Mucosa of gallbladder (tissue), 1 donor: ENCODE measurements at regions not wholly inside any gene's neighbourhood (a gene's known extent, or its start where the extent isn't known, plus 50 kb on each side); places are given as distances from the start of the nearest gene placed in this dataset.
"Not testable (repeated sequence)": the region's sequence is repeated elsewhere in the genome, so short reads cannot be mapped to it uniquely, and the experiment has no call there.

Source experiments
- DNase-seq: peaks from one replicate; pipeline ENCODE4 v3.0.0-alpha.2; 2020; ENCODE audit warnings: low spot score
- donor health status: DM: no; HTN: no; CAD: no.

GRCh38 chr17:70370816-70371215 is 201.5 kb downstream of the KCNJ2 start:
- no peak for DNase-seq

- DNase-seq, result no peak
Observed at GRCh38 chr17:70373369-70373768, 204.0 kb downstream of the KCNJ2 start.

DNA sequence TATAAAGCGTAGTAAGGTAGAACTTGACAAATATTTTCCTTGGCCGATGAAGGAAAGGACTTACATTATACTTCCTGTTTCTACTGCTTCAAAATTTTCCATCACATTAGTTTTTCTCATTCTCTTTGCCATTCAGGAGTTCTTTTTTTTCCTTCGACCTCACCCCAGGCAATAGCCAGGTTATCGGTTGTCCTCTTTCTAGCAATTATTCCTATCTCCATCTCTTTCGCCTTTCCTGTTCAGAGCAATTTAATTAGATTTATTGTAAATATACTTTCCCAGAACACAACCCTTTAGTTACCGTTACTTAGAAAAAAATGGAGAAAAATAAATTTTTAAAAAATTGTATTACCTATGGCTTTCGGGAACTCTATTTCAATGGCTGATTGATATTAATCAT is 205.2 kb downstream of the KCNJ2 start:
- DNase-seq, result no peak

GRCh38 chr17:70375406-70375805 is 206.1 kb downstream of the KCNJ2 start:
- no peak for DNase-seq

- DNase-seq, result no peak
Observed at GRCh38 chr17:70375813-70376770, 206.8 kb downstream of the KCNJ2 start.

DNA sequence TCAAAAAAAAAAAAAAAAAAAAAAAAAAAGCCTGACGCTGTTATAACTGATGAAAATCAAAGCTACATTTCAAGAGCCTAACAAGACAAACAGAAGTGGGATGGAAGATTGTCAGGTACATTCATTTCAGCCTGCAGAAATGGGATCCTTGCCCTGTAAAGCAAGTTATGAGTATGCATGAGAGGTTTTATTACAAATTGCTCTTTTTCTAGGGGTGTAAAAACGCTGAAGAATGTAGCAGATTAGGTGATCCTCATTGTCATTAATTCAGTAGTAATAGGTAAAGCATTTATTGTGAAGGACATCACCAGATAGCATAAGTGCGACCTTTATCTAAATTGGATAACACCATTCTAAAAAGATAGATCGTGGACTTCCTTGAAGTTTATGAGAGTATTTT is 208.3 kb downstream of the KCNJ2 start:
- no peak for DNase-seq

DNA sequence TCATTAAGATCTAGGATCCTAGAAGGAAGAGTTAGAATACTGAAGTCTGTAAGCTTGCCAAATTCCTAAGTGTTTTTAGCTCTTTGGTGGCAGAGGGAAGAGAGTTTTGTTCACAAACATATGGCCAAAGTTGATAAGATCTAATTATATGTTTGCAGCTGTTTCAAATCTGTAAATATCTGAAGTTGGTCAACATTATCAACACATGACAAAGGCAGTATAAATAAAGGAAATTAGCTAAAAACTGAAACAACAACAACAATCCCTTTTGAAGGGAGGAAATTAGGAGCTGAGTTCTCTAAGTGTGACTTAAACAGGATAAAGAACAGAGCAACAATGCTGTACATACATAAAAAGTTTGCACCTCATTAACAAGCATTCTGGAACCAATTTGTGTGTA is 208.7 kb downstream of the KCNJ2 start:
- no peak for DNase-seq

DNA sequence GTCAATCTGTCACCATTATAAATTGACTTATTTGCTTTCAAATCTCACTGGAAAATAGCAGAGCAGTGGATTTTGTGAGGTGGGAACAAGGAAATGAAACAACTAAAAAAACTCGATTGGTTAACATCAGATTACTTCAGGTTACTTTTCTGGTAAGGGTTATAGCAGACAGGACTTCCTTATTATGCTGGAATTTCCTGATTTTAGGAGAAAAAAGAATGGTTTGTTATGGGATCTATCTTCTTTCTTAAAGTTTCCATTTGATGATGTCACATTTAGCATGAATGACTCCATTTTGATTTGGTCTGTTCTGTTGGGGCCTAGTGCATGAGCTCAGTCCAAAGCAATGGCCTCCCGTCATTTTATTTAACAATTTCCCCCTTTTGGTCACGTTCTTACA is 210.6 kb downstream of the KCNJ2 start:
- DNase-seq, result no peak

DNA sequence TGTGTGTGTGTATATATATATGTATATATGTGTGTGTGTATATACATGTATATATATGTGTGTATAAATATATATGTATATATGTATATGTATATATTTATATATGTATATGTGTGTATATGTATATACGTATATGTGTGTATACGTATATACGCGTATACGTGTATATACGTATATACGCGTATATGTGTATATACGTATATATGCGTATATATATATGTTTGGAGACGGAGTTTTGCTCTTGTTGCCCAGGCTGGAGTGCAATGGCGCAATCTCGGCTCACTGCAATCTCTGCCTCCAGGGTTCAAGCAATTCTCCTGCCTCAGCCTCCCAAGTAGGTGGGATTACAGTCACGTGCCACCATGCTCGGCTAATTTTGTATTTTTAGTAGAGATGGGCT is 212.6 kb downstream of the KCNJ2 start:
- DNase-seq, result not testable (repeated sequence)

DNA sequence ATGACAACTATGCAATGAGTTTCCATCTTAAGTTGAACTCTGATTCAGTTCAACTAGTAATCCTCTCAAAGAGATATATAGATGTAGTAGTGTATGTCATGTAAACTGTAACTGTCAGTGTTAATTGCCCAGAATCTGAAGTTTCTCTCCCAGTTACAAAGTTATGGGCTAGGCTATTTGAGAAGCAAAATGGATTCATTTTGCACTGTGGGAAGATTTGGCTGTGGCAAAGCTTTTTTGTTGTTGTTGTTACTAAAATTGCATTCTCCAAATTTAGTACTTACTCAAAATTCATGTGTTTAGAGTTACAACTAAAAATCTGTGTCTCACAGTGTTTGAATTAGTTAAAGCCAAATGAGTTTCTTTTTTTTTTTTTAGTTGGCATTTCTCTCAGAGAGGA is 219.0 kb downstream of the KCNJ2 start:
- no peak for DNase-seq

DNA sequence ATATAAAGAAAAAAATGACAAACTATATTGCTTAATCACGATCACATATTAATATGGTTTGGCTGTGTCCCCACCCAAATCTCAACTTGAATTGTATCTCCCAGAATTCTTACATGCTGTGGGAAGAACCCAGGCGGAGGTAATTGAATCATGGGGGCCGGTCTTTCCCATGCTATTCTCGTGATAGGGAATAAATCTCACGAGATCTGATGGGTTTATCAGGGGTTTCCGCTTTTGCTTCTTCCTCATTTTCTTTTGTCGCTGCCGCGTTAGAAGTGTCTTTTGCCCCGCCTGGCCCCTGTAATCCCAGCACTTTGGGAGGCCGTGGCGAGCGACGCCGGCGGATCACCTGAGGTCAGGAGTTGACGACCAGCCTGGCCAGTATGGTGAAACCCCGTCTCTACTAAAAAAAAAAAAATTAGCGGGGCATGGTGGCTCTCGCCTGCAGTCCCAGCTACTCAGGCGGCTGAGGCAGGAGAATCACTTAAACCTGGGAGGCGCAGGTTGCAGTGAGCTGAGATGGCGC is 220.0 kb downstream of the KCNJ2 start:
- not testable (repeated sequence) for DNase-seq

- no peak for DNase-seq
Observed at GRCh38 chr17:70390049-70390448, 220.7 kb downstream of the KCNJ2 start.

GRCh38 chr17:70394473-70395232 is 225.3 kb downstream of the KCNJ2 start:
- DNase-seq, result no peak

DNA sequence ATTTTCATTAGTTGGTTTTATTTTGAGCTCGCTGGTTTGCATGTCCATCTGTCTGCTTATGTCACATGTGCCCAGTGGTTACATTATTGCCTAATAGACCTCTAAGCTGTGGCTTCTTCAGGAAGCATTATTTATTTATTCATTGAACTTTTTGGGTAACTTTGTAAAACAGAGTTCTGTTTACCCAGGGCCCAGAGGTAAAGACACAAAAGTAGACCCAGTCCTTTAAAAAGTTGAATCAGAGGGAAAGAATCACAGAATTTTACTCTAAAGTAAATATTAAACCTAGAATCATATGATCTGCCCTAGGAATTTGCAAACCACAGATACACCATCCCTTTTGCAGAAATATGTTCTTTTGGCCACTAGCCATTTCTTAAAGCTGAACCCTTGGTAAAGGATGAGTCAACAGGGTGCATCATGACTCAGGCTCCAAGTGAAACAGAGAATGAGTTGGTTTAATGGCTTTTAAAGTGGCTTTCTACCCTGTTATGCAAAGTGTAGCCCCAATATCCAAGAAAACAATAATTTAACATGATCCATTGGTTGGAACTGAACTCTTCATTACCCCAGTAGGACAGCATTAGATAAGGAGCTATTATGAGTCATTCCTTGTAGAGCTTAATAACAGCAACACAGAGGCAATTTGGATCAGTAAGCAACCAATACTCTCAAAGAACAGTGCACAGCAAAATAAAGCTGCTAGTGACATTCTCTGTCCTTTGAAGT is 236.3 kb downstream of the KCNJ2 start:
- DNase-seq, result no peak

DNA sequence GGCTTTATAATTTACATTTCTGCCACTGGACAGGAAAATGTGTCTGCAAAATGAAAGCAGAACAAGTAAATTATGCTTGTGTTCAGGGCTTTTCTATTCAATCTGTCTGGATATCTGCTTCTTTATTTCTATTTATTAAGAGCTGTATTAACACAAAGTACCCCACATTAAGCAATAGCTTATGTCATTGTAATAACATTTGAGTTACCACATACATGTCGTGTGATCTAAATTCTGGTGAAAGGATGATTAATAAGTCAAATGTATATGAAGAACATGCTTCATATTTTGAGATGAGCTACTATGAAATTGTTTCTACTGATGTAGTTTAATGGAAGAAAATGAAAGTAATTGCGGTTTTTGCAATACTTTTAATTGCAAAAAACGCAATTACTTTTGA is 238.2 kb downstream of the KCNJ2 start:
- no peak for DNase-seq

DNA sequence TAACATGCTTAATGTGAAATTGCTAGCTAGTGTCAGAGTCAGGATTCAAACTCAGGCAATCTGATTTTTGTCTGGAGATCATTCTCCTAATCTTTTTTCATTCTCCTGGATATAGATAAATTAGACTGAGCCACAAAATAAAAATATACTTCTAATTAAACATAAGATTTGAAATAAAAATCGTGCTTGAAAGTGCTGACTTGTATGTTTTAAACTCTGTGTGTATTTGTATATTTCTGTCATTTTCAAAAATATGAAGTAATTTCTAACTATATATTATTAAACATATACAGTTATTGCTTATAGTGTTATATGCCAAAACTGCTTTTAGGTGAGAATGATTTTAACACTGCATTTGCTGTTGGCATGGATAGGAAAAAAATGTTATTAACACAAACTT is 239.4 kb downstream of the KCNJ2 start:
- no peak for DNase-seq

DNA sequence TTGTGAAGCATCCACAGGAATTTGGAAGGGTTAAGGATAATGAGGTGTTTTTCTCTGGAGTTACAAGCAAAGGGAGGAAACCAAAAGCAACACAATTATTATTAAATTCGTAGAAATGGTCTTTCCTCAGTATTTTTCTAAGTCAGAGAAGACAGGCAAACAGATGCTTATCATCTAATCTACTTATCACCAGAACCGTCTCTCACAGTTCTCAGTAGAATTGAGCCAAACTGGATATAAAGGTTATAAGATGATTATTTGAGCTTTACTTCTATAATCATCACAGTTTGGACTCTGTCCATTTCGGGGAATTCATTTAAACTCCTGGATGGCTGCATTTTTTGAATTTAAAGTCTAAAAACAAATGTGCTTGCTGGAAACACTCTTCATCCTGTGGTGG is 245.0 kb downstream of the KCNJ2 start:
- DNase-seq, result no peak

DNA sequence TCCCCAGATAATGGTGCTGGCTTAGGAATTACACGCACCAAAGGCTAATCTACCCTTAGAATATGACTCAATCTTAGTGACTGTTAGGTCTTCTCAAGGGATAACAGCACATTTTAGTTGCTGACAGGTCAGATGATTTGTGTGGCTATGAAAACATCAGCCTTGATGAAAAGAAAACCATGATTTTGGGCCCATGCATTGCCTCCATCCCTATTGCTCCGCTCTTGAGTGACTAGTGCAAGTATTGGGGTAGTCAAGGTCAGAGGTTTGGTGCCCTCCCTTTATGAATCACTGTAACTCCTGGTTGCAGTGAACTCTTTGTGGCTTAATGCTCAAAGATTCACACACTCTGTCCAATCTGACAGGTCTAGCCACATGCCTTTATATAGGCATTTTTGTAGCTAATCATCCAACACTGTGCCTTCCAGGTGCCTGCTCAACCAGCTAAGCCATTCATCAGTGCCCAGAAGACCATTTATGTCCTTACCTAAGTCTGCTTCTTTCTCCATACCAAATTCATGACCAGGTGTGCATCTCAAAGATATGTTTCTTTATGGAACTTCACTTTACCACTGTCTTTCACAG is 251.6 kb downstream of the KCNJ2 start:
- DNase-seq, result no peak

DNA sequence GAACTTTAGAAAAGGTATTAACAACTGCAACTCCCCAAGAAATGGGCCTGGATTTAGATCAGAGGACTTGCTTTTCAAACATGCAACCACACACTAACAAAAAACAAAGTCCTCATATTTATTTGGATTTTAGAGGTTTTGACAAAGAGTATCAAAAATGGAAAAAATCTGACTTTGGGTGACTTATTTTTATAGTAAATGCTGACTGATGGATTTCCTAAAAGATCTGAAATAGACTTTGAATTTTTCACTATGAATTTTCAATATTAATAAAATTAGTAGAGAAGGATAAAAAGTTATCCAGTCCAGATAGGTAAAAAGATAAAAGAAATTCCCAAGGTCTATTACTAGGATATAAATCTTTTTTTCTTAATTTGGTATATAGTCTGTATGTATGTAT is 253.5 kb downstream of the KCNJ2 start:
- DNase-seq, result no peak

DNA sequence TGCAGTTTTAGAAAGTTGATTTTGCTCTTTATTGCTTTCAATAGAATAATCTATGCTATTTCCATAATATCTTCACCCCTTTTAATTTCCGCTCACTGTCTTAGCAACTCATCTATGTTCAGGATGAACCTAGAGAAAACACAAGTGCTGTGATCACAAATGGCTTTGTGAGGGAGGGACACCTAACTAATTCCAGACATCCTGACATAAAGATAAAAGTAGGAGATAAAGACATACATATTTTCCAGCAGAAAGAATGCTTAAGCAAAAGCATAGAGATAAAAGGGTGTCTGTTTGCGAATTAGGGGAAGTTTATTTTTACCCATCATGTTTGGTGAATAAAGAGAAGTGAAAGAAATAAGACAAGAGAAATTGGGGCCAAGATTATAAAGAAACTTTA is 254.2 kb downstream of the KCNJ2 start:
- no peak for DNase-seq

DNA sequence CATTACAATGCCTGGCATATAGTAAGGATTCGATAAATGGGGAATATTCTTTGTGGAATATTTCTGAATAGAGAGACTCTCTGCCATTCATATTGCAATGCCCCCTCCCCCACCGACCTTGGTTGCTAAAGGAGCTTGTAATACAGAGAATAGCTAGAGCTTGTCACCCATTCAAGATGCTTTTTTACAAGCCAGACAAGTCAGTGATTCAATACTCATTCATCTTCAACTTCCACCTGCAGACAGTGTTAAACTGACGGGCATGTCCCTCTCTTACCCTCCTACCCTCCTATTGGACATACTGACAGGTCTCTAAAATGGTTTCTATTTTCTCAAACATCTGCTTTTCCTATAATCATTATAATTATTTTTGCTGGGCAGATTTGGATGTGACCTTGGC is 257.4 kb downstream of the KCNJ2 start:
- DNase-seq, result no peak
